Loucy (cell line): ENCODE measurements at regions not wholly inside any gene's neighbourhood (a gene's known extent, or its start where the extent isn't known, plus 50 kb on each side); places are given as distances from the start of the nearest gene placed in this dataset.

Experiments used
- CTCF ChIP-seq: fragments of 200-600 bp; sonication (generic); conservative IDR thresholded peaks from 2 replicates; pipeline ENCODE4 v1.5.1; 2014; ENCODE audit warnings: mild to moderate bottlenecking, antibody characterized with exemption, low read length
- EZH2phosphoT487 ChIP-seq: fragments of 200-600 bp; IDR thresholded peaks from 2 replicates; pipeline ENCODE4 v1.6.1; 2018; ENCODE audit warnings: antibody characterized with exemption, mild to moderate bottlenecking, moderate library complexity, borderline replicate concordance

- no peak for TF ChIP-seq CTCF
- TF ChIP-seq EZH2phosphoT487: no peak
These were observed 103.7 kb upstream of the TMEM106B start for GRCh38 chr7:12107381-12107780.
